ENCODE measurements at regions not wholly inside any gene's neighbourhood (a gene's known extent, or its start where the extent isn't known, plus 50 kb on each side); places are given as distances from the start of the nearest gene placed in this dataset.
A peak's percentile ranks its signal among the peaks of the same experiment; 100 is the strongest.

GRCh38 chr17:79216391-79216790, 141.8 kb downstream of the ENGASE start:
- ATAC-seq: no peak
- DNase-seq (ENCODE audit: missing footprints): no peak
- intact Hi-C loops (cut with DNase I): no loop called here

- intact Hi-C loops (cut with DNase I): no loop called here
- DNase-seq (ENCODE audit: missing footprints) (no peak), ATAC-seq (no peak)
Measured at GRCh38 chr17:79215631-79216030, 141.0 kb downstream of the ENGASE start.

GRCh38 chr17:79214940-79215604, 140.4 kb downstream of the ENGASE start:
- no peak for DNase-seq (ENCODE audit: missing footprints)
- ATAC-seq: no peak
- intact Hi-C loops (cut with DNase I): no loop called here

GRCh38 chr17:79214459-79214858, 139.8 kb downstream of the ENGASE start:
- intact Hi-C loops (cut with DNase I): no loop called here
- no peak for ATAC-seq
- DNase-seq (ENCODE audit: missing footprints): no peak

- ATAC-seq (no peak), DNase-seq (ENCODE audit: missing footprints) (no peak)
- intact Hi-C loops (cut with DNase I): no loop called here
Measured at GRCh38 chr17:79213305-79213704, 138.7 kb downstream of the ENGASE start.

GRCh38 chr17:79212149-79213087, 137.8 kb downstream of the ENGASE start:
- intact Hi-C loops (cut with DNase I): no loop called here
- DNase-seq (ENCODE audit: missing footprints) (no peak), ATAC-seq (no peak)

GRCh38 chr17:79211061-79211770, 136.6 kb downstream of the ENGASE start:
- no peak for ATAC-seq

GRCh38 chr17:79210638-79211037, 136.0 kb downstream of the ENGASE start:
- intact Hi-C loops (cut with DNase I): no loop called here
- ATAC-seq (no peak), DNase-seq (ENCODE audit: missing footprints) (no peak)

More at GRCh38 chr17:79211061-79211770, 136.6 kb downstream of the ENGASE start:
- intact Hi-C loops (cut with DNase I): no loop called here
- no peak for DNase-seq (ENCODE audit: missing footprints)

- DNase-seq (ENCODE audit: missing footprints) (no peak), ATAC-seq (no peak)
Measured at GRCh38 chr17:79207960-79208359, 133.3 kb downstream of the ENGASE start.

GRCh38 chr17:79205688-79206205, 131.1 kb downstream of the ENGASE start:
- no peak for DNase-seq (ENCODE audit: missing footprints)
- intact Hi-C loops (cut with DNase I): no loop called here
- no peak for ATAC-seq

More at GRCh38 chr17:79207960-79208359, 133.3 kb downstream of the ENGASE start:
- intact Hi-C loops (cut with DNase I): no loop called here

- intact Hi-C loops (cut with DNase I): no loop called here
- DNase-seq (ENCODE audit: missing footprints): no peak
- no peak for ATAC-seq
Measured at GRCh38 chr17:79204261-79204660, 129.6 kb downstream of the ENGASE start.

GRCh38 chr17:79203657-79204056, 129.0 kb downstream of the ENGASE start:
- ATAC-seq: no peak

GRCh38 chr17:79203016-79203415, 128.4 kb downstream of the ENGASE start:
- no peak for ATAC-seq
- no peak for DNase-seq (ENCODE audit: missing footprints)
- intact Hi-C loops (cut with DNase I): no loop called here

More at GRCh38 chr17:79203657-79204056, 129.0 kb downstream of the ENGASE start:
- no peak for DNase-seq (ENCODE audit: missing footprints)
- intact Hi-C loops (cut with DNase I): no loop called here

- ATAC-seq: no peak
- intact Hi-C loops (cut with DNase I): no loop called here
- peak; percentile 22 for DNase-seq (ENCODE audit: missing footprints)
Measured at GRCh38 chr17:79202480-79202879, 127.9 kb downstream of the ENGASE start.

GRCh38 chr17:79201536-79202227, 127.1 kb downstream of the ENGASE start:
- no peak for ATAC-seq

GRCh38 chr17:79201119-79201518, 126.5 kb downstream of the ENGASE start:
- DNase-seq (ENCODE audit: missing footprints) (peak; percentile 15), ATAC-seq (no peak)
- intact Hi-C loops (cut with DNase I): no loop called here

More at GRCh38 chr17:79201536-79202227, 127.1 kb downstream of the ENGASE start:
- peak; percentile 14 for DNase-seq (ENCODE audit: missing footprints)
- intact Hi-C loops (cut with DNase I): no loop called here

GRCh38 chr17:79196913-79197312, 122.3 kb downstream of the ENGASE start:
- intact Hi-C loops (cut with DNase I): no loop called here
- ATAC-seq (no peak), DNase-seq (ENCODE audit: missing footprints) (peak; percentile 8)

GRCh38 chr17:79192503-79193351, 118.1 kb downstream of the ENGASE start:
- peak; percentile 62 for DNase-seq (ENCODE audit: missing footprints)
- ATAC-seq: no peak
- intact Hi-C loops (cut with DNase I): no loop called here
